ENCODE measurements at regions not wholly inside any gene's neighbourhood (a gene's known extent, or its start where the extent isn't known, plus 50 kb on each side); places are given as distances from the start of the nearest gene placed in this dataset.

- TF ChIP-seq POLR2AphosphoS5 (IDR thresholded peaks at IDR 0.05) (no peak), CTCF (IDR thresholded peaks at IDR 0.05; ENCODE audit: poor library complexity, severe bottlenecking) (no peak), RAD21 (conservative IDR thresholded peaks at IDR 0.05) (no peak)
Measured at GRCh38 chr14:84750284-84750683, 779.7 kb upstream of the FLRT2 start.
